ENCODE measurements at regions not wholly inside any gene's neighbourhood (a gene's known extent, or its start where the extent isn't known, plus 50 kb on each side); places are given as distances from the start of the nearest gene placed in this dataset.

DNA sequence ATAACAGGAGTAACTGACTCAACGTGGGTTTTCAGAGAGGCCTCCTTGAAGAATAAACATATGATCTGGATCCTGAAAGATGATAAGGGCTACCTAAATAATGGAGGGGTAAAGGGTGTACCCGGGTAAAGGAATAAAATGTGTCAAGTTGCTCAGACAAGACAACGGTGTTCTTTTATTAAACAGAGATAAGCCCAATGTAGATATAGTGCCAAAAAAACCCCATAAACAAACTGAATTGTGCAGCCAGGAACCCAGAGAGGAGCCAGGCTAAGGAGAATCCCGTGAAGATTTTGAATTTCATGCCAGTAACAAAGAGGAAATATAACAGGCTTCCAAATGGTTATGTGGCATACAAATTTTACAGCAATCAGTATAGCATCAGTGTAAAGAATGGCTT, 618.2 kb downstream of the CPS1 start:
- TF ChIP-seq, protein P1, sequence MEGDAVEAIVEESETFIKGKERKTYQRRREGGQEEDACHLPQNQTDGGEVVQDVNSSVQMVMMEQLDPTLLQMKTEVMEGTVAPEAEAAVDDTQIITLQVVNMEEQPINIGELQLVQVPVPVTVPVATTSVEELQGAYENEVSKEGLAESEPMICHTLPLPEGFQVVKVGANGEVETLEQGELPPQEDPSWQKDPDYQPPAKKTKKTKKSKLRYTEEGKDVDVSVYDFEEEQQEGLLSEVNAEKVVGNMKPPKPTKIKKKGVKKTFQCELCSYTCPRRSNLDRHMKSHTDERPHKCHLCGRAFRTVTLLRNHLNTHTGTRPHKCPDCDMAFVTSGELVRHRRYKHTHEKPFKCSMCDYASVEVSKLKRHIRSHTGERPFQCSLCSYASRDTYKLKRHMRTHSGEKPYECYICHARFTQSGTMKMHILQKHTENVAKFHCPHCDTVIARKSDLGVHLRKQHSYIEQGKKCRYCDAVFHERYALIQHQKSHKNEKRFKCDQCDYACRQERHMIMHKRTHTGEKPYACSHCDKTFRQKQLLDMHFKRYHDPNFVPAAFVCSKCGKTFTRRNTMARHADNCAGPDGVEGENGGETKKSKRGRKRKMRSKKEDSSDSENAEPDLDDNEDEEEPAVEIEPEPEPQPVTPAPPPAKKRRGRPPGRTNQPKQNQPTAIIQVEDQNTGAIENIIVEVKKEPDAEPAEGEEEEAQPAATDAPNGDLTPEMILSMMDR (conservative IDR thresholded peaks at IDR 0.05; ENCODE audit: low read length), result no peak
- TF ChIP-seq EZH2phosphoT487 (IDR thresholded peaks at IDR 0.05; ENCODE audit: borderline replicate concordance, low read depth, low read length), result no peak
